ENCODE measurements at regions not wholly inside any gene's neighbourhood (a gene's known extent, or its start where the extent isn't known, plus 50 kb on each side); places are given as distances from the start of the nearest gene placed in this dataset.
"Not testable (repeated sequence)": the region's sequence is repeated elsewhere in the genome, so short reads cannot be mapped to it uniquely, and the experiment has no call there.

GRCh38 chr1:204782118-204782700 lies 88.5 kb upstream of the NFASC start:
- no peak for DNase-seq

GRCh38 chr1:204785023-204785422 lies 85.6 kb upstream of the NFASC start:
- DNase-seq: not testable (repeated sequence)

GRCh38 chr1:204788470-204788869 lies 82.2 kb upstream of the NFASC start:
- no peak for DNase-seq

- DNase-seq: peak; percentile 50 to 78 (median 66)
Measured at GRCh38 chr1:204791453-204792353, 79.0 kb upstream of the NFASC start.

GRCh38 chr1:204792354-204792692 lies 78.3 kb upstream of the NFASC start:
- no peak for DNase-seq

- DNase-seq: no peak
Measured at GRCh38 chr1:204793259-204793914, 77.3 kb upstream of the NFASC start.

- DNase-seq: not testable (repeated sequence)
Measured at GRCh38 chr1:204796886-204797285, 73.8 kb upstream of the NFASC start.

GRCh38 chr1:204797401-204797800 lies 73.3 kb upstream of the NFASC start:
- no peak for DNase-seq

GRCh38 chr1:204799630-204800029 lies 71.0 kb upstream of the NFASC start:
- no peak for DNase-seq

- DNase-seq: no peak
Measured at GRCh38 chr1:204801211-204801610, 69.5 kb upstream of the NFASC start.

GRCh38 chr1:204802401-204803175 lies 68.1 kb upstream of the NFASC start:
- peak in 1 of 5 donors; percentile 21 for DNase-seq

GRCh38 chr1:204803607-204804006 lies 67.1 kb upstream of the NFASC start:
- DNase-seq: no peak

- DNase-seq: peak; percentile 62 to 84 (median 72)
Measured at GRCh38 chr1:204806943-204807687, 63.5 kb upstream of the NFASC start.

- no peak for DNase-seq
Measured at GRCh38 chr1:204809488-204809887, 61.2 kb upstream of the NFASC start.

GRCh38 chr1:204812842-204813241 lies 57.8 kb upstream of the NFASC start:
- DNase-seq: no peak

GRCh38 chr1:204813522-204813921 lies 57.1 kb upstream of the NFASC start:
- DNase-seq: no peak

- no peak for DNase-seq
Measured at GRCh38 chr1:204814166-204814884, 56.3 kb upstream of the NFASC start.

- DNase-seq: no peak
Measured at GRCh38 chr1:204817341-204817740, 53.3 kb upstream of the NFASC start.

- no peak for DNase-seq
Measured at GRCh38 chr1:204818998-204819397, 51.7 kb upstream of the NFASC start.

GRCh38 chr1:204819495-204819894 lies 51.2 kb upstream of the NFASC start:
- DNase-seq: no peak

Data from T-helper 1 cell (primary cell).